K562 (cell line): ENCODE measurements at regions not wholly inside any gene's neighbourhood (a gene's known extent, or its start where the extent isn't known, plus 50 kb on each side); places are given as distances from the start of the nearest gene placed in this dataset.

Experiments
- BACH1 ChIP-seq: fragments of 200-800 bp; sonication (Bioruptor generic); IDR thresholded peaks from 2 replicates; pipeline ENCODE4 v1.6.1; 2016; ENCODE audit warnings: missing genetic modification characterization, missing compliant biosample characterization
- CBX8 ChIP-seq: fragments of 200-600 bp; sonication (generic); IDR thresholded peaks from 2 replicates; pipeline ENCODE4 v1.6.1; 2012; ENCODE audit warnings: borderline replicate concordance, mixed run types, low read depth, mild to moderate bottlenecking, moderate library complexity, mixed read lengths, low read length, control low read depth, inconsistent platforms; ENCODE audit not compliant: poor library complexity, severe bottlenecking; ENCODE audit errors: extremely low read depth
- DACH1 ChIP-seq: fragments of 450-650 bp; IDR thresholded peaks from 2 replicates; pipeline ENCODE4 v1.6.1; 2018; ENCODE audit not compliant: partially characterized antibody
- ETV1 ChIP-seq: fragments of 450-650 bp; conservative IDR thresholded peaks from 2 replicates; pipeline ENCODE4 v1.6.1; 2016; ENCODE audit warnings: missing genetic modification characterization, control low read depth, low read depth, missing compliant biosample characterization
- ETV6 ChIP-seq, 3 experiments: fragments of 150-350 bp in 1 of 3; sonication (generic) in 1 of 3; formaldehyde crosslinking in 1 of 3; IDR thresholded peaks; 2 replicates each; pipeline versions ENCODE4 v1.6.1 to v1.8.0; 2014 to 2022; ENCODE audit warnings: borderline replicate concordance in 2 of 3, low read depth in 2 of 3, antibody characterized with exemption in 1 of 3, low read length in 1 of 3, mild to moderate bottlenecking in 1 of 3, missing genetic modification reagents in 1 of 3
- HDAC8 ChIP-seq: fragments of 450-650 bp; IDR thresholded peaks from 2 replicates; pipeline ENCODE4 v1.6.1; 2016; ENCODE audit warnings: mild to moderate bottlenecking, missing genetic modification characterization, moderate library complexity, missing compliant biosample characterization
- JUND ChIP-seq, 2 experiments: IDR thresholded peaks; 2 replicates in 1 of 2; 3 replicates in 1 of 2; pipeline ENCODE4 v1.6.1; 2011; ENCODE audit warnings: borderline replicate concordance in 2 of 2, low read depth in 2 of 2, low read length in 2 of 2, improper control_type of control experiment in 1 of 2, missing biosample characterization in 1 of 2, missing genetic modification characterization in 1 of 2, missing genetic modification reagents in 1 of 2
- NCOA4 ChIP-seq: fragments of 450-650 bp; IDR thresholded peaks from 2 replicates; pipeline ENCODE4 v1.6.1; 2018; ENCODE audit warnings: mild to moderate bottlenecking; ENCODE audit not compliant: partially characterized antibody
- ZNF764 ChIP-seq: fragments of 250-450 bp; sonication (Bioruptor Pico); IDR thresholded peaks from 2 replicates; pipeline ENCODE4 v1.4.0; 2020; ENCODE audit warnings: low read depth, mild to moderate bottlenecking, moderate library complexity
- TF ChIP-seq, protein P1 (sequence below), 2 experiments: IDR thresholded peaks in 1 of 2; conservative IDR thresholded peaks in 1 of 2; 2 replicates each; pipeline ENCODE4 v1.6.1; 2016; ENCODE audit warnings: low read depth in 2 of 2, mild to moderate bottlenecking in 1 of 2, missing compliant biosample characterization in 1 of 2, missing genetic modification characterization in 1 of 2, moderate library complexity in 1 of 2
- TF ChIP-seq, protein P2 (sequence below): sonication (generic); formaldehyde crosslinking; IDR thresholded peaks from 2 replicates; pipeline ENCODE4 v1.8.0; 2022; ENCODE audit warnings: mild to moderate bottlenecking, missing genetic modification reagents
- TF ChIP-seq, protein P3 (sequence below): IDR thresholded peaks from 3 replicates; pipeline ENCODE4 v1.6.1; 2011; ENCODE audit warnings: borderline replicate concordance, mild to moderate bottlenecking; ENCODE audit not compliant: insufficient read length, insufficient read depth
- TF ChIP-seq, protein P4 (sequence below): fragments of 200-800 bp; sonication (Bioruptor generic); IDR thresholded peaks from 2 replicates; pipeline ENCODE4 v1.6.1; 2016; ENCODE audit warnings: missing genetic modification characterization, missing compliant biosample characterization

DNA sequence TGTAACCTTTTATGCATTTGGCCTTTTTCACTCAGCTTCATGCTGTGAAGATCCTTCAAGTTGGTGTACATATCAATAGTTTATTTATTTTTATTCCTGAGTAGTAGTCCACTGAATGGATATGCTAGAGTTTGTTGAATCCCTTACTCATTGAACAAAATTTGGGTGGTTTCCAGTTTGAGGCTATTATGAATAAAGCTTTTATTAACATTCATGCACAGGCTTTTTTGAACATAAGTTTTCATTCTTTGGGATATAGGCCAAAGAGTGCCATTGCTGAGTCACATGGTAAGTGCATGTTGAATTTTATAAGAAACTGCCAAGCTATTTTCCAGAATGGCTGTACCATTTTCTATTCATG lies 59.5 kb upstream of the CAPRIN2 start (continued):
- no peak for TF ChIP-seq NCOA4
- TF ChIP-seq CBX8, result no peak
- no peak for TF ChIP-seq JUND (IDR thresholded peaks at IDR 0.05; ENCODE audit: borderline replicate concordance, low read depth, low read length)
- no peak for TF ChIP-seq JUND (tag; IDR thresholded peaks at IDR 0.05; ENCODE audit: borderline replicate concordance, low read depth, low read length)
- no peak for TF ChIP-seq ETV1 (tag)
- no peak for TF ChIP-seq ETV6 (IDR thresholded peaks at IDR 0.05; ENCODE audit: borderline replicate concordance in 1 of 2, low read depth in 2 of 2, low read length in 1 of 2)
- TF ChIP-seq ETV6 (CRISPR knock-in tag; IDR thresholded peaks at IDR 0.05; ENCODE audit: borderline replicate concordance), result no peak
- TF ChIP-seq, protein P1, sequence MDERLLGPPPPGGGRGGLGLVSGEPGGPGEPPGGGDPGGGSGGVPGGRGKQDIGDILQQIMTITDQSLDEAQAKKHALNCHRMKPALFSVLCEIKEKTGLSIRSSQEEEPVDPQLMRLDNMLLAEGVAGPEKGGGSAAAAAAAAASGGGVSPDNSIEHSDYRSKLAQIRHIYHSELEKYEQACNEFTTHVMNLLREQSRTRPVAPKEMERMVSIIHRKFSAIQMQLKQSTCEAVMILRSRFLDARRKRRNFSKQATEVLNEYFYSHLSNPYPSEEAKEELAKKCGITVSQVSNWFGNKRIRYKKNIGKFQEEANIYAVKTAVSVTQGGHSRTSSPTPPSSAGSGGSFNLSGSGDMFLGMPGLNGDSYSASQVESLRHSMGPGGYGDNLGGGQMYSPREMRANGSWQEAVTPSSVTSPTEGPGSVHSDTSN (CRISPR knock-in tag; IDR thresholded peaks at IDR 0.05; ENCODE audit: low read depth), result no peak
- TF ChIP-seq, protein P1 (tag; conservative IDR thresholded peaks at IDR 0.05; ENCODE audit: low read depth), result no peak
- TF ChIP-seq, protein P2, sequence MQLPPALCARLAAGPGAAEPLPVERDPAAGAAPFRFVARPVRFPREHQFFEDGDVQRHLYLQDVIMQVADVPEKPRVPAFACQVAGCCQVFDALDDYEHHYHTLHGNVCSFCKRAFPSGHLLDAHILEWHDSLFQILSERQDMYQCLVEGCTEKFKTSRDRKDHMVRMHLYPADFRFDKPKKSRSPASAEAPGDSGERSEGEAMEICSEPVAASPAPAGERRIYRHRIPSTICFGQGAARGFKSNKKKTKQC (CRISPR knock-in tag), result no peak
- TF ChIP-seq, protein P3, sequence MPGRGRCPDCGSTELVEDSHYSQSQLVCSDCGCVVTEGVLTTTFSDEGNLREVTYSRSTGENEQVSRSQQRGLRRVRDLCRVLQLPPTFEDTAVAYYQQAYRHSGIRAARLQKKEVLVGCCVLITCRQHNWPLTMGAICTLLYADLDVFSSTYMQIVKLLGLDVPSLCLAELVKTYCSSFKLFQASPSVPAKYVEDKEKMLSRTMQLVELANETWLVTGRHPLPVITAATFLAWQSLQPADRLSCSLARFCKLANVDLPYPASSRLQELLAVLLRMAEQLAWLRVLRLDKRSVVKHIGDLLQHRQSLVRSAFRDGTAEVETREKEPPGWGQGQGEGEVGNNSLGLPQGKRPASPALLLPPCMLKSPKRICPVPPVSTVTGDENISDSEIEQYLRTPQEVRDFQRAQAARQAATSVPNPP, result no peak
- TF ChIP-seq, protein P4, sequence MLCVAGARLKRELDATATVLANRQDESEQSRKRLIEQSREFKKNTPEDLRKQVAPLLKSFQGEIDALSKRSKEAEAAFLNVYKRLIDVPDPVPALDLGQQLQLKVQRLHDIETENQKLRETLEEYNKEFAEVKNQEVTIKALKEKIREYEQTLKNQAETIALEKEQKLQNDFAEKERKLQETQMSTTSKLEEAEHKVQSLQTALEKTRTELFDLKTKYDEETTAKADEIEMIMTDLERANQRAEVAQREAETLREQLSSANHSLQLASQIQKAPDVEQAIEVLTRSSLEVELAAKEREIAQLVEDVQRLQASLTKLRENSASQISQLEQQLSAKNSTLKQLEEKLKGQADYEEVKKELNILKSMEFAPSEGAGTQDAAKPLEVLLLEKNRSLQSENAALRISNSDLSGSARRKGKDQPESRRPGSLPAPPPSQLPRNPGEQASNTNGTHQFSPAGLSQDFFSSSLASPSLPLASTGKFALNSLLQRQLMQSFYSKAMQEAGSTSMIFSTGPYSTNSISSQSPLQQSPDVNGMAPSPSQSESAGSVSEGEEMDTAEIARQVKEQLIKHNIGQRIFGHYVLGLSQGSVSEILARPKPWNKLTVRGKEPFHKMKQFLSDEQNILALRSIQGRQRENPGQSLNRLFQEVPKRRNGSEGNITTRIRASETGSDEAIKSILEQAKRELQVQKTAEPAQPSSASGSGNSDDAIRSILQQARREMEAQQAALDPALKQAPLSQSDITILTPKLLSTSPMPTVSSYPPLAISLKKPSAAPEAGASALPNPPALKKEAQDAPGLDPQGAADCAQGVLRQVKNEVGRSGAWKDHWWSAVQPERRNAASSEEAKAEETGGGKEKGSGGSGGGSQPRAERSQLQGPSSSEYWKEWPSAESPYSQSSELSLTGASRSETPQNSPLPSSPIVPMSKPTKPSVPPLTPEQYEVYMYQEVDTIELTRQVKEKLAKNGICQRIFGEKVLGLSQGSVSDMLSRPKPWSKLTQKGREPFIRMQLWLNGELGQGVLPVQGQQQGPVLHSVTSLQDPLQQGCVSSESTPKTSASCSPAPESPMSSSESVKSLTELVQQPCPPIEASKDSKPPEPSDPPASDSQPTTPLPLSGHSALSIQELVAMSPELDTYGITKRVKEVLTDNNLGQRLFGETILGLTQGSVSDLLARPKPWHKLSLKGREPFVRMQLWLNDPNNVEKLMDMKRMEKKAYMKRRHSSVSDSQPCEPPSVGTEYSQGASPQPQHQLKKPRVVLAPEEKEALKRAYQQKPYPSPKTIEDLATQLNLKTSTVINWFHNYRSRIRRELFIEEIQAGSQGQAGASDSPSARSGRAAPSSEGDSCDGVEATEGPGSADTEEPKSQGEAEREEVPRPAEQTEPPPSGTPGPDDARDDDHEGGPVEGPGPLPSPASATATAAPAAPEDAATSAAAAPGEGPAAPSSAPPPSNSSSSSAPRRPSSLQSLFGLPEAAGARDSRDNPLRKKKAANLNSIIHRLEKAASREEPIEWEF (CRISPR knock-in tag), result no peak
- no peak for TF ChIP-seq ZNF764 (CRISPR knock-in tag)
- no peak for TF ChIP-seq DACH1
- TF ChIP-seq HDAC8 (tag), result no peak
- TF ChIP-seq BACH1 (tag), result no peak
